Activated naive CD4-positive, alpha-beta T cell treated with anti-CD3 and anti-CD28 coated beads, Interleukin-2, amount 50 U/mL, for 24 hours (primary cell): ENCODE measurements at regions not wholly inside any gene's neighbourhood (a gene's known extent, or its start where the extent isn't known, plus 50 kb on each side); places are given as distances from the start of the nearest gene placed in this dataset.

Source experiments
- H3K27ac Mint-ChIP-seq: one replicate; pipeline ENCODE4 v1.8.0; 2021; ENCODE audit warnings: mild to moderate bottlenecking, mixed read lengths
- H3K27me3 Mint-ChIP-seq: one replicate; pipeline ENCODE4 v1.8.0; 2021; ENCODE audit warnings: mixed read lengths
- H3K36me3 Mint-ChIP-seq: one replicate; pipeline ENCODE4 v1.8.0; 2021; ENCODE audit warnings: mixed read lengths
- H3K4me1 Mint-ChIP-seq: one replicate; pipeline ENCODE4 v1.8.0; 2021; ENCODE audit warnings: mixed read lengths
- H3K4me3 Mint-ChIP-seq: one replicate; pipeline ENCODE4 v1.8.0; 2021; ENCODE audit warnings: mild to moderate bottlenecking, mixed read lengths
- H3K9me3 Mint-ChIP-seq: one replicate; pipeline ENCODE4 v1.8.0; 2021; ENCODE audit warnings: mixed read lengths

DNA sequence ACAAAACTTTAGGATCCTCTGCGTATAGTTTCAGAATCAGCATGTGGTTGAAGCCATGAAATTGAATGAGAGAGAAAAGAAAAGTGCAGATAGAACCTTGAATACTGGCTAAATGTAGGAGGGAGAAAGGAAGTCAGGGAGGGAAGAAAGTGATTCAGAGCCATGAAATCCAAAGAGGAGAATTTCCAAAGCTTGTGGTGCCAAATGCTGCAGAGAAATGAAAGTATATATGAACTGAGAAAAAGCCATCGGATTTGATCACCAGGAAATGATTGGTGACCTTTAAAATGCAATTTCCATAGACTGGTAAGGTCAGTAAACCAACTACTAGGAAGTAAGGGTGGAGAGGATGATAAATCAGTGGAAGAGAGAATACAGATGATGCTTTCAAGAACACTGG, 142.3 kb downstream of the TFAP2A start:
- Mint-ChIP-seq H3K4me1 (no peaks in the 10 kb centered on the region), H3K4me3 (no peak overlapping the region), H3K9me3 (peaks cover 21% of the 10 kb centered on the region), H3K27ac (no peak overlapping the region), H3K36me3 (no peaks in the 10 kb centered on the region), H3K27me3 (peaks cover 7% of the 10 kb centered on the region)

DNA sequence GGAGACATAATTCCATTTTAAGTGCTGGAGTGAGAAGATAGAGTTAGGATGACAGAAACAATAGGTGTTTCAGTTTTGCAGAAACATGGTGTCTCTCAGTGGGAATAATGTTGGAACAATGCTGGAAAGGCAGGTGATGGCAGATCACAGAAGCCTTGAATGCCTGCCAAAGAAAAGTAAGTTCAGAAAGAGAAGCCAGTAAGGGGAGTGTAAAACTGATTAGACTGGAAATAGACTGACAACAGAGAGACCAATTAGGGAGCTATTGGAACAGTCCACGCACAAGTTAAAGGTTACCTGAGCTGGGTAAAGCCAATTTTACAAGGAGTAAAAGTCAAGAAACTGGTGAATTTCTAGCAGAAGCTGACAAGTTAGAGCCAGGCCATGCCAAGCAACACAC, 142.9 kb downstream of the TFAP2A start:
- peaks cover 10% of the 10 kb centered on the region for H3K27me3 Mint-ChIP-seq
- H3K4me3 Mint-ChIP-seq: no peak overlapping the region
- peaks cover 15% of the 10 kb centered on the region for H3K9me3 Mint-ChIP-seq
- H3K36me3 Mint-ChIP-seq: no peaks in the 10 kb centered on the region
- no peaks in the 10 kb centered on the region for H3K4me1 Mint-ChIP-seq
- no peak overlapping the region for H3K27ac Mint-ChIP-seq

DNA sequence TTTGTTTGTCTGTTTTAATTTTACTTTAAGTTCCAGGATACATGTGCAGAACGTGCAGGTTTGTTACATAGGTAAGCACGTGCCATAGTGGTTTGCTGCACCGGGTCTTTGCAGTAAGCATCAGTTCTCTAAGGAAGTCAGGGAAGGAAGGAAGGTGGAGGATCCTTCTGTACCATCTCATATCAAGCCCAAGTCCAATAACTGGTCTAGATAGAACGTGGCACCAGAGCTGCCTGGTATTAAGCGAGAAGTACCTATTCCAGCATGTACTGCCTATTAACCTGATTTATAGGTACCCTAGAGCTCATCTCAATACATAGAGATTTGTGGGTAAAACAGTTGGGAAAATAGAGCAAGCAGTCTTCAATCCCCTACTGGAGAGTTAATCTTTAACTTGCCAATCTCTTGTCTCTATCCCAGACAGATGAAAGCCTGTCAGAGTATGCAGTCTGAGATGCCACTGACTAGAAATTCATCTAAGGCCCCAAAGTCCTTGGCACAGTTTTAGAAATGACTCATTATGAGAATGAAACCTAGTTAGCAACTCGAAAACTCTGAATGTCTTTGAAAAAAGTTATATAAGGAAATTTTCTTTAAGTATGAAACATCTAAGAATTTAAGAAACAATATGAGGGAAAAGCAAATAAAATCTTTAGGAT, 144.9 kb downstream of the TFAP2A start:
- Mint-ChIP-seq H3K4me3 (no peak overlapping the region), H3K27me3 (peaks cover 13% of the 10 kb centered on the region), H3K36me3 (peaks cover 2% of the 10 kb centered on the region), H3K4me1 (no peaks in the 10 kb centered on the region), H3K27ac (no peak overlapping the region), H3K9me3 (peaks cover 8% of the 10 kb centered on the region)

DNA sequence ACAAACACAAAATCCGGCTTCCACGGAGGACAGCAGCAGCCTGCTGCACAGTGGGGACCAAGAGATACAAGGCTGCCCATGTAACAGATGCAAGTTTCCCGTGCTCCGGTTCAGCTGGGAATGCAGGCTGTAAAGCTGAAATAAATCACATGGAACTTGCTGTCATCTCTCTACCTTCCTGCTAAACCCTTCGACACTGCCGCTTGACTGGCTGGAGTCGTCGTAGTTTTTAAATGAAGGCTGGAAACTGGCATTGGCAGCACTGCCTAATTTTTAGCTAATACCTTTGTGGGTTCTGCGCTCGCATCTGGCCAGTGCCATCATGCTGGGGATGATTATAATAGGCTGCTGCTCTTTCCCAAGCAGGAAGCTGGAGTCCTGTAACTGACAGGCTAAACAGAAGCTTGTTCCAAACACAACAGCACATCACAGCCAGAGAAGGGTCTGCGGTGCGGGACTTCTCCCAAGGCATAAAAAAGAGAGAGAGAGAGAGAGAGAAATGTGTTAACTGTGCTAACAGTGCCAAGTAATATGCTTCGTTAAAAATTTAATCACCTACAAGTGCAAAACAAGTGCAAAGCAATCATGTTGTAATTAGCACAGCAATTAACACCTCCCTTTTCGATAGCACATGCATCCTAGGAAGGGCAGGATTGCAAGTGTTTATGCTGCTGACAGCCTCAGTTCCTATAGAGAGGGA, 146.1 kb downstream of the TFAP2A start:
- Mint-ChIP-seq H3K4me1 (no peaks in the 10 kb centered on the region), H3K27me3 (peaks cover 13% of the 10 kb centered on the region), H3K9me3 (peaks cover 4% of the 10 kb centered on the region), H3K27ac (no peak overlapping the region), H3K36me3 (peaks cover 2% of the 10 kb centered on the region), H3K4me3 (no peak overlapping the region)

DNA sequence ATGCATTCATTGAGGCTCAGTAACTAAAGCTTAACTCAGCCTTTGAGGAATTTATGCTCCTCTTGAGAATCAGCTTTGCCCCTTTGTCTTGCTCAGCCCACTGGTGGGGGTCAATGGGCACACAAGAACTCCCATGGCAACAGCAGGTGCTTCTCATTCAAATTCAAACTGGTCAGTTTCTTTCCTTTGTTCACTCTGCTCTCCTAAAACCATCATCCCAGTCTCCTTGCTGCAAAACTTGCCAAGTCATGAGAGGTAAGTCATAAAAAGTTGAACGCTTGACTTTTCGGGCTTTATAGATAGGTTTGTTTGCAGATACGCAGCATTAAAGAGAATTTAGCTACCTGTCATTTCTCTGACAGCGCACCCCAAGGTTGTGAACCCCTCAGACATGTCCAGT, 146.8 kb downstream of the TFAP2A start:
- H3K36me3 Mint-ChIP-seq: peaks cover 2% of the 10 kb centered on the region
- no peak overlapping the region for H3K27ac Mint-ChIP-seq
- H3K4me1 Mint-ChIP-seq: no peaks in the 10 kb centered on the region
- peaks cover 12% of the 10 kb centered on the region for H3K27me3 Mint-ChIP-seq
- H3K4me3 Mint-ChIP-seq: no peak overlapping the region
- H3K9me3 Mint-ChIP-seq: peaks cover 4% of the 10 kb centered on the region

DNA sequence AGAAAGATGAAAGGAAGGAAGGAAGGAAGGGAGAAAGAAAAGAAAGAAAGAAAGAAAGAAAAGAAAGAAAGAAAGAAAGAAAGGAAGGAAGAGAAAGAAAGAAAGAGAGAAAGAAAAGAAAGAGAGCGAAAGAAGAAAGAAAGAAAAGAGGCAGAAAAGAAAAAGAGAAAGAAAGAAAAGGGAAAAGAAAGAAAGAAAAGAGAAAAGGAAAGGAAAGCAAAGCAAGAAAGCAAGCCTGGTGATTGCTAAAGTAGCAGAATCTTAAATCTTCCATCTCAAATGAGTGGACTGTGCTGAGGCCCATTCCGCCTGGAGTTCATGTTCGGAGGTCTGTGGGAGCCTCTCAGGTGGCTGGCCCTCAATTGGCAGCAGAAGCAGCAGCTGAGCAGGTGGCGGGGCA, 148.4 kb downstream of the TFAP2A start:
- Mint-ChIP-seq H3K9me3 (peaks cover 4% of the 10 kb centered on the region), H3K27ac (no peak overlapping the region), H3K4me3 (no peak overlapping the region), H3K36me3 (peaks cover 2% of the 10 kb centered on the region), H3K4me1 (no peaks in the 10 kb centered on the region), H3K27me3 (peaks cover 10% of the 10 kb centered on the region)

DNA sequence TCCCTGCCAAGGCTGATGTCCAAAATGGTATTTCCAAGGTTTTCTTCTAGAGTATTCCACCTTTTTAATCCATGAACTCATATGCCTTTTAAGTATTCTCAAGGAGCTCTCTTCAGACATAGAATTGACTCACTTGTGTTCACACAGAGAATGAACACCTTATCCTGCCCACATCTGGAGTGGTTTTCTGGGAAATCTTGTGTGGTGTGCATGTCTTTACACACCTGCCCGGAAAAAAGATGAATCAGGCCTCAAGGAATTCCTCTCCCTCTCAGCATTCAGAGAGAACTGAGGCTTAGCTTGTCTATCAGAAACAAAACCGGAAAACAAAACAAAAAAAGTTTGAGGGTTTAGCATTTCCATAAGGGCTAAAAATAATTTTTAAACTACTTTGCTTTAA, 148.8 kb downstream of the TFAP2A start:
- H3K4me3 Mint-ChIP-seq: no peak overlapping the region
- peaks cover 10% of the 10 kb centered on the region for H3K27me3 Mint-ChIP-seq
- no peaks in the 10 kb centered on the region for H3K4me1 Mint-ChIP-seq
- peaks cover 4% of the 10 kb centered on the region for H3K9me3 Mint-ChIP-seq
- H3K36me3 Mint-ChIP-seq: peaks cover 2% of the 10 kb centered on the region
- no peak overlapping the region for H3K27ac Mint-ChIP-seq

DNA sequence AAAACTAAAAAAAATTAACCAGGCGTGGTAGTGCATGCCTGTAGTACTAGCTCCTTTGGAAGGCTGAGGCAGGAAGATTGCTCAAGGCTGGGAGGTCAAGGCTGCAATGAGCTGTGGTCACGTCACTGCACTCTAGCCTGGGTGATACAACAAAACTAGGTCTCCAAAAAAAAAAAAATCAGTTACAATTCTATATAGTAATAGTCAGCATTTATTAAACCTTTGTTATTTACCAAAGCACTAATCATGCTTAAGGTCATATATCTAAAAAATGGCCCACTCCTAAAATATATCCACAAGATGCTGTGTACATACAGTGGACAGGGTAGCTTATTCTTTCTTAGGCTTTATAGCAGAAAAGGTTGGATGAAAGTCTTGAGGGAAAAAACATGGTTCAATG, 152.4 kb downstream of the TFAP2A start:
- H3K9me3 Mint-ChIP-seq: peaks cover 4% of the 10 kb centered on the region
- H3K36me3 Mint-ChIP-seq: peaks cover 2% of the 10 kb centered on the region
- H3K27ac Mint-ChIP-seq: no peak overlapping the region
- H3K27me3 Mint-ChIP-seq: peaks cover 6% of the 10 kb centered on the region
- H3K4me1 Mint-ChIP-seq: no peaks in the 10 kb centered on the region
- no peak overlapping the region for H3K4me3 Mint-ChIP-seq

DNA sequence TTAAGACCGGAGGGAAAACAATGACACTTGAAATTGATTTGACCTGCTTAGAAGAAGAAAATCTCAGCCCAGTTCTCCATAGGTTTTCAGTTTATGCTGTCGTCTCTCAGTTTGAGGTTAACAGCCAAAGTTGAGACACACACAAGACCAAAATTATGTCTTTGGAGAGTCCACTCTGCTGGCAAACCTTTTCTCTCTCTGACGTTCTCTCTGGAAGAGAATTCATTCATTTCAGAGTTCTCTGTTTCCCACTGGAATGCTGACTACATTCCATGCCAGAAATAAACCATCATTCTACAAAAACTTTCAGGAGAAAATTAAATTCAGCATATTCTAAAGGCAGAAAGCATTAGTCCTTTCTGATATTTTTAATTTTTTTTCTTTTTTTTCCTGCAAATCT, 155.2 kb downstream of the TFAP2A start:
- no peak overlapping the region for H3K27ac Mint-ChIP-seq
- no peak overlapping the region for H3K4me3 Mint-ChIP-seq
- H3K9me3 Mint-ChIP-seq: no peaks in the 10 kb centered on the region
- H3K27me3 Mint-ChIP-seq: no peaks in the 10 kb centered on the region
- no peaks in the 10 kb centered on the region for H3K36me3 Mint-ChIP-seq
- no peaks in the 10 kb centered on the region for H3K4me1 Mint-ChIP-seq

DNA sequence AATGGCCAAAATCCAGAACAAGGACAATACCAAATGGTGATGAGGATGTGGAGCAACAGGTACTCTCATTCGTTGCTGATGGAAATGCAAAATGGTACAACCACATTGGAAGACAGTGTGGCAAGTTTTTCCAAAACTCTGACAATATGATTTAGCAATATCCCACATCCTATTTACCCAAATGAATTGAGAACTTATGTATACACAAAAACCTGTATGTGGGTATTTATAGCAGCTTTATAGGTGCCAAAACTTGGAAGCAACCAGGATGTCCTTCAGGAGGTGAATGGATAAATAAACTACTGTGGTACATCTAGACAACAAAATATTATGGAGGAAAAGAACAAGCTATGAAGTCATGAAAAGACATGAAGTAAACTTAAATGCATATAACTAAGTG, 156.5 kb downstream of the TFAP2A start:
- no peaks in the 10 kb centered on the region for H3K36me3 Mint-ChIP-seq
- H3K4me1 Mint-ChIP-seq: no peaks in the 10 kb centered on the region
- no peak overlapping the region for H3K4me3 Mint-ChIP-seq
- H3K27ac Mint-ChIP-seq: no peak overlapping the region
- peaks cover 1% of the 10 kb centered on the region for H3K27me3 Mint-ChIP-seq
- no peaks in the 10 kb centered on the region for H3K9me3 Mint-ChIP-seq

DNA sequence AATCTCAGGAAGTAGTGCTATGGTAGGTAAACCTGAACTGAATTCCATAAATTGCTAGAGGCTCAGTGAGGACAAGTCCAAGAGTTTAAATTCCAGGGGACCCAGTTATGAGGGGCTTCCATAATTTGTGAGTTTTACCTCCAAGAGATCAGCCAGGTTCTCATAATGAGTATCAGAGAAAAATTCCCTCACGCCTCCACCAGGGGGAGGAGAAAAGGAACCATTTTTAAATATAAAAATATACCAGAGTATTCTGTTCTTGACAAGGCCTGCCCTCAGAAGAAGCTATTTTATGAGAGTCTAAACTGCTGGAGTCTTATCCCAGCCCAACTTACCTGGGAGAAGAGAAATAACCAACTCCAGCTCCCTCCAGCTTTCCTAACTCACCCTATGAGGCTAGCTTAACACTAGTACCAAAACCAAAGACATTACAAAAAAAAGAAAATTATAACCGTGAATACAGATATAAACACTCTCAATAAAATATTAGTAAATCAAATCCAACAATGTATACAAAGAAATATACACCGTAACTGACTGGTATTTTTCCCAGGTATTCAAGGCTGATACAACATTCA, 158.7 kb downstream of the TFAP2A start:
- H3K4me1 Mint-ChIP-seq: no peaks in the 10 kb centered on the region
- H3K4me3 Mint-ChIP-seq: no peak overlapping the region

DNA sequence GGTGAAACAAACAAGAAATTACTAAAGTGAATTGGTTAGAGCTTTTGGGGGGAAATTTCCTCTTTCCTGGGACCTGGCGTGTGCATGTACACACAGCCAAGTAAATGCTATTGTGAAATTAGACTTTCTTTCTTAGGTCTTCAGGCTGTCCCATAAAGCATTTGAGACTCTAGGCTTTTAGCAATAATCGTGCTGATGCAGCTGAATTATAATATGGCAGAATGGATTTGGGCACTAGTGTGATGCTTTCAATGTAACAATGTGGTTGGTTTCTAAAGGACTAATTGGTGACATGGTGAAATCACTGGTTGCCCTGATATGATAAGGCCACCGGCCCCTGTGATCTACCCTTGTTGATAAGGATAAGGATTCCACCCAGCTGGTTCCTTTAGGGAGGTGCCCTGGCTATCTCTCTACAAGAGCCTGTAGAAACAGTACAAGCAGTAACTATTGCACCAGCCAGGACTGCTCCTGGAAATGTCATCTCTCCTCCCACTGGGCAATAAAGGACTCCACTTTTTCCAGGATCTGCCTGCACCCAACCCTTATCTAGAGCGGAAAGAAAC, 164.1 kb downstream of the TFAP2A start:
- H3K27me3 Mint-ChIP-seq: peaks cover 12% of the 10 kb centered on the region

More for the DNA sequence above, 158.7 kb downstream of the TFAP2A start:
- no peaks in the 10 kb centered on the region for H3K36me3 Mint-ChIP-seq
- peaks cover 8% of the 10 kb centered on the region for H3K27me3 Mint-ChIP-seq
- H3K27ac Mint-ChIP-seq: no peak overlapping the region
- no peaks in the 10 kb centered on the region for H3K9me3 Mint-ChIP-seq

DNA sequence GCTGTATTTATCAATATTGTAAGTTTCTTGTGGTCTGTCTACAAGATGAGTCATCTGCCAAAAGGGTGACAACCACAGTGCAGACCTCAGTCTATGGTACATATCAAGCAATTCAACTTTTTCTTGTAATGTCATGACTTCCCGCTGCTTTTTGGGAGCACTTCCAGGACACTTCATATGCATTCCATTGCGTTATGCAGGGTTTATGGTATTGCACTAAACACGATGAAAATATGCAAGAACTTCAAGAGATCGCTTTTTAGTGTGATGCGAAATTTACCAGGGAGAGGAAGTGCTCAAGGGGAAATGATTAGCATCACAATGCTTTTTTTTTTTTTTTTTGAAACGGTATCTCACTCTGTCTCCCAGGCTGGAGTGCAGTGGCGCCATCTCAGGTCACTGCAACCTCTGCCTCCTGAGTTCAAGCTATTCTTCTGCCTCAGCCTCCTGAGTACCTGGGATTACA, 166.5 kb downstream of the TFAP2A start:
- no peak overlapping the region for H3K4me3 Mint-ChIP-seq
- no peak overlapping the region for H3K27ac Mint-ChIP-seq
- H3K4me1 Mint-ChIP-seq: no peaks in the 10 kb centered on the region
- peaks cover 11% of the 10 kb centered on the region for H3K27me3 Mint-ChIP-seq
- H3K36me3 Mint-ChIP-seq: no peaks in the 10 kb centered on the region
- no peaks in the 10 kb centered on the region for H3K9me3 Mint-ChIP-seq

More for the DNA sequence above, 164.1 kb downstream of the TFAP2A start:
- Mint-ChIP-seq H3K4me3 (no peak overlapping the region), H3K4me1 (no peaks in the 10 kb centered on the region), H3K9me3 (no peaks in the 10 kb centered on the region), H3K27ac (no peak overlapping the region), H3K36me3 (no peaks in the 10 kb centered on the region)

DNA sequence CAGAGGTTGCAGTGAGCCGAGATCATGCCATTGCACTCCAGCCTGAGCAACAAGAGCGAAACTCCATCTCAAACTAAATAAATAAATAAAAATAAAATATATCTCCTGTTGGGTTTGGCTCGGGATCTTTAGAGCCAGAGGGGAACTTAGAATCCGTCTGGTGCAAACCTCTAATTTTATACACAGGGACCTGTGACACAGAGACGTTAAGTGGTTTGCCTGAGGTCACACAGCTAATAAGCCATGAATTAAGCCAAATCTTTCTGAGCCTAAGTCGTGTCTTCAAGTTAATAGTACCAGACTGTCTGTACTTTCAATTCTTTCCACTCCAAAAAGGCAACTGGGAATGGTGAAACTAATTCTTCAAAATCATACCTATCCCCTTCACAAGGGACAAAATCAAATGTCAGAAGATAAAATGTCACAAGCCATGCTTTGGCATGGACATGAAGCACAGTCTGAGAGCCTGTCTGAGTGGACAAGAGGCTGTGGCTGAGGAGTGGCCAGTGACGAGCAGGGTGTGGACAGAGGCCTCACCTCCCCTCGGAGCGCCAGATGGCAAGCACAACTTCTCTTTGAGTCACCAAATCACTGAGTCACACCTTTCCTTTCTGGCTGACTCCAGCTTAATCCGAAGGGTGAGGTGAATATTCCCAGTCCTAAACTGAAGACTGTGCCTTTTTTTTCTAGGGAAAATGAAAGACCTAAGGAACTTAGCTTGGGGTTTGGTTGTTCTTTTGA, 177.4 kb downstream of the TFAP2A start:
- Mint-ChIP-seq H3K36me3 (no peaks in the 10 kb centered on the region), H3K27me3 (peaks cover 1% of the 10 kb centered on the region), H3K4me1 (no peaks in the 10 kb centered on the region), H3K4me3 (no peak overlapping the region), H3K27ac (no peak overlapping the region), H3K9me3 (no peaks in the 10 kb centered on the region)

DNA sequence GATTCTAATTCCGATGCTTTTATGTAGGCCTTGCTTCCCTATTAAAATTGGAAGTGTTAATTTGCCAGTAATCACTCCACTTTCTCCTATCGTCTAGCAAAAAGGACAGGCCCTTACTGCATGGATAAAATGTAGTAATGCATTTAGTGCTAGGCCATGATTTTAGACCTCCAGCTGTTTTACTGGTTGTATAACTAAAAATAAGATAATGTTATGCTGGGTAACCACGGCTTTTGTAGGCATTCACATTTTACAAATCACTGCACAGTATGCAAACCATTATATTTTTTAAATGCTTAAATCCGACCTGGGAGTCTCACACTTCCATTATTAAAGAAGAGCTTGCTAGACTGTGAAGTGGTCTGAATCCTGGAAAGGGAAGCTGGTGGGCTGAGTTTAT, 179.5 kb downstream of the TFAP2A start:
- H3K27me3 Mint-ChIP-seq: peaks cover 1% of the 10 kb centered on the region
- H3K36me3 Mint-ChIP-seq: no peaks in the 10 kb centered on the region
- peaks cover 4% of the 10 kb centered on the region for H3K9me3 Mint-ChIP-seq
- H3K4me3 Mint-ChIP-seq: no peak overlapping the region
- no peak overlapping the region for H3K27ac Mint-ChIP-seq
- H3K4me1 Mint-ChIP-seq: no peaks in the 10 kb centered on the region
